ENCODE measurements at regions not wholly inside any gene's neighbourhood (a gene's known extent, or its start where the extent isn't known, plus 50 kb on each side); places are given as distances from the start of the nearest gene placed in this dataset.

DNA sequence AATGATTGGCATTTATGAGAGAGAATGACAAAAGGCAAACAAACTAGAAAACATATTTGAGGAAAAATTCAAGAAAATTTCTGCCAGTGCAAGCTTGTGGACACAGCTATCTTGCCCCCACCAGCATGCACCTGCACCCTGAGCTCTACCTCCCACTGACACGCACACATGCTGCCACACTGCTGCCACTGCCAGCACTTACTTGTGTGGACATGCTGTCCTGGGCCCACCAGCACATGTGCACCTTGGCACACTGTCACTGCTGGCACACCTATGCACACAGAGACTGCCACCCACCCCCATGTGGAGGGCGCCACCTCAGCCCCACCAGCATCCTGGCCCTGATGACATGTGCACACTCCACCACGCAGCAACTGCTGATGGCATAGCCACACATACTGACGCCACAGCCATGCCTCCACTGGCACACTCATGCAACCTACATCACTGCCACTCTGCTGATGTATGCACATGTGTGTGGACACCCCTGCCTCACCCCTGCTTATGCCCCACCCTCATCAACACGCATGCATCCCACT, 475.0 kb downstream of the SOX5 start (continued):
- TF ChIP-seq, protein P1, sequence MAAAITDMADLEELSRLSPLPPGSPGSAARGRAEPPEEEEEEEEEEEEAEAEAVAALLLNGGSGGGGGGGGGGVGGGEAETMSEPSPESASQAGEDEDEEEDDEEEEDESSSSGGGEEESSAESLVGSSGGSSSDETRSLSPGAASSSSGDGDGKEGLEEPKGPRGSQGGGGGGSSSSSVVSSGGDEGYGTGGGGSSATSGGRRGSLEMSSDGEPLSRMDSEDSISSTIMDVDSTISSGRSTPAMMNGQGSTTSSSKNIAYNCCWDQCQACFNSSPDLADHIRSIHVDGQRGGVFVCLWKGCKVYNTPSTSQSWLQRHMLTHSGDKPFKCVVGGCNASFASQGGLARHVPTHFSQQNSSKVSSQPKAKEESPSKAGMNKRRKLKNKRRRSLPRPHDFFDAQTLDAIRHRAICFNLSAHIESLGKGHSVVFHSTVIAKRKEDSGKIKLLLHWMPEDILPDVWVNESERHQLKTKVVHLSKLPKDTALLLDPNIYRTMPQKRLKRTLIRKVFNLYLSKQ (tag by site-specific recombination; IDR thresholded peaks at IDR 0.05; ENCODE audit: borderline replicate concordance): no peak
- TF ChIP-seq ZFP69B (tag by site-specific recombination; IDR thresholded peaks at IDR 0.05) (no peak), ZNF830 (tag by site-specific recombination; IDR thresholded peaks at IDR 0.05; ENCODE audit: low read depth) (no peak), ZNF623 (tag by site-specific recombination; IDR thresholded peaks at IDR 0.05) (no peak), ZNF169 (tag by site-specific recombination; IDR thresholded peaks at IDR 0.05) (no peak), ZNF423 (tag by site-specific recombination; IDR thresholded peaks at IDR 0.05) (no peak), ZNF548 (tag by site-specific recombination; IDR thresholded peaks at IDR 0.05) (no peak), ZNF138 (tag by site-specific recombination; IDR thresholded peaks at IDR 0.05; ENCODE audit: borderline replicate concordance) (no peak), ZNF175 (tag by site-specific recombination; IDR thresholded peaks at IDR 0.05) (no peak), ZNF747 (tag by site-specific recombination; IDR thresholded peaks at IDR 0.05) (no peak), ZNF132 (tag by site-specific recombination; IDR thresholded peaks at IDR 0.05; ENCODE audit: borderline replicate concordance) (no peak)
